CD4-positive, alpha-beta T cell treated with Interleukin-17A for 4 hours (primary cell): ENCODE measurements at regions not wholly inside any gene's neighbourhood (a gene's known extent, or its start where the extent isn't known, plus 50 kb on each side); places are given as distances from the start of the nearest gene placed in this dataset.
A peak's percentile ranks its signal among the peaks of the same experiment; 100 is the strongest.

ENCODE experiments used
- DNase-seq: peaks from one replicate; pipeline ENCODE4 v3.0.0-alpha.2; 2020; ENCODE audit warnings: mixed read lengths

- no peak for DNase-seq
These were observed 148.2 kb upstream of the FSTL4 start for GRCh38 chr5:133760532-133760931.

GRCh38 chr5:133758641-133759040 lies 146.3 kb upstream of the FSTL4 start:
- no peak for DNase-seq

GRCh38 chr5:133757396-133757945 lies 145.1 kb upstream of the FSTL4 start:
- DNase-seq, result no peak

- DNase-seq, result no peak
These were observed 144.4 kb upstream of the FSTL4 start for GRCh38 chr5:133756756-133757155.

GRCh38 chr5:133756036-133756435 lies 143.7 kb upstream of the FSTL4 start:
- no peak for DNase-seq

GRCh38 chr5:133754575-133755169 lies 142.3 kb upstream of the FSTL4 start:
- DNase-seq, result peak; percentile 8

- DNase-seq, result no peak
These were observed 141.5 kb upstream of the FSTL4 start for GRCh38 chr5:133753856-133754255.

- no peak for DNase-seq
These were observed 139.5 kb upstream of the FSTL4 start for GRCh38 chr5:133751846-133752245.

GRCh38 chr5:133751421-133751820 lies 139.1 kb upstream of the FSTL4 start:
- no peak for DNase-seq

- no peak for DNase-seq
These were observed 138.5 kb upstream of the FSTL4 start for GRCh38 chr5:133750856-133751255.

GRCh38 chr5:133750356-133750755 lies 138.0 kb upstream of the FSTL4 start:
- DNase-seq, result no peak

GRCh38 chr5:133749331-133749985 lies 137.1 kb upstream of the FSTL4 start:
- no peak for DNase-seq

- no peak for DNase-seq
These were observed 134.5 kb upstream of the FSTL4 start for GRCh38 chr5:133746834-133747233.

GRCh38 chr5:133744960-133745308 lies 132.6 kb upstream of the FSTL4 start:
- no peak for DNase-seq

GRCh38 chr5:133744051-133744959 lies 132.0 kb upstream of the FSTL4 start:
- no peak for DNase-seq

GRCh38 chr5:133742431-133742988 lies 130.2 kb upstream of the FSTL4 start:
- DNase-seq, result no peak

GRCh38 chr5:133741818-133742355 lies 129.5 kb upstream of the FSTL4 start:
- DNase-seq, result no peak

- no peak for DNase-seq
These were observed 129.1 kb upstream of the FSTL4 start for GRCh38 chr5:133741396-133741795.

GRCh38 chr5:133739181-133739780 lies 126.9 kb upstream of the FSTL4 start:
- no peak for DNase-seq

GRCh38 chr5:133738271-133738670 lies 125.9 kb upstream of the FSTL4 start:
- DNase-seq, result no peak

- no peak for DNase-seq
These were observed 124.2 kb upstream of the FSTL4 start for GRCh38 chr5:133736512-133736911.

- DNase-seq, result no peak
These were observed 123.0 kb upstream of the FSTL4 start for GRCh38 chr5:133735346-133735745.

GRCh38 chr5:133734916-133735315 lies 122.6 kb upstream of the FSTL4 start:
- DNase-seq, result no peak
